ENCODE measurements at regions not wholly inside any gene's neighbourhood (a gene's known extent, or its start where the extent isn't known, plus 50 kb on each side); places are given as distances from the start of the nearest gene placed in this dataset.

- Histone ChIP-seq H3K4me3 (no peak overlapping the region), H3K27me3 (no peaks in the 10 kb centered on the region), H3K4me1 (no peaks in the 10 kb centered on the region), H3K36me3 (no peaks in the 10 kb centered on the region), H3K27ac (peak overlapping the region in 1 of 4 donors; percentile 32), H3K9me3 (no peaks in the 10 kb centered on the region)
- peak; percentile 31 for ATAC-seq
- TF ChIP-seq POLR2A (IDR thresholded peaks at IDR 0.05): no peak
- TF ChIP-seq CTCF (IDR thresholded peaks at IDR 0.05): no peak
- 13 to 14% methylated on average over 3 of the region's 5 CpGs for WGBS, 2 donors (ENCODE audit: low coverage in 1 of 2)
These were observed 205.1 kb downstream of the ARL4C start for GRCh38 chr2:234291765-234292204.

- Histone ChIP-seq H3K36me3 (no peaks in the 10 kb centered on the region), H3K4me3 (no peak overlapping the region), H3K9me3 (no peaks in the 10 kb centered on the region), H3K4me1 (no peaks in the 10 kb centered on the region), H3K27me3 (no peaks in the 10 kb centered on the region), H3K27ac (peak overlapping the region in 1 of 4 donors; percentile 32)
- 89% methylated on average over 8 of the region's 10 CpGs; no CpG with 5 or more reads in 1 of the 2 donors for WGBS, 2 donors (ENCODE audit: low coverage in 1 of 2)
- ATAC-seq: no peak
- TF ChIP-seq POLR2A (IDR thresholded peaks at IDR 0.05) (no peak), EP300 (IDR thresholded peaks at IDR 0.05) (no peak), POLR2AphosphoS5 (IDR thresholded peaks at IDR 0.05) (no peak), CTCF (IDR thresholded peaks at IDR 0.05) (no peak)
These were observed 206.2 kb downstream of the ARL4C start for GRCh38 chr2:234290671-234291070.

GRCh38 chr2:234289834-234290590 is 206.9 kb downstream of the ARL4C start:
- WGBS, 2 donors (ENCODE audit: low coverage in 1 of 2): 80% methylated on average over 1 of the region's 3 CpGs
- H3K27ac ChIP-seq: peak overlapping the region in 1 of 4 donors; percentile 32
- no peak overlapping the region for H3K4me3 ChIP-seq
- ATAC-seq: no peak
- H3K36me3 ChIP-seq: no peaks in the 10 kb centered on the region
- no peaks in the 10 kb centered on the region for H3K9me3 ChIP-seq
- TF ChIP-seq EP300 (IDR thresholded peaks at IDR 0.05): no peak
- no peak for TF ChIP-seq POLR2AphosphoS5 (IDR thresholded peaks at IDR 0.05)
- TF ChIP-seq POLR2A (IDR thresholded peaks at IDR 0.05): no peak
- no peak for TF ChIP-seq CTCF (IDR thresholded peaks at IDR 0.05)
- no peaks in the 10 kb centered on the region for H3K4me1 ChIP-seq
- no peaks in the 10 kb centered on the region for H3K27me3 ChIP-seq

GRCh38 chr2:234288974-234289455 is 207.9 kb downstream of the ARL4C start:
- Histone ChIP-seq H3K36me3 (no peaks in the 10 kb centered on the region), H3K9me3 (no peaks in the 10 kb centered on the region), H3K4me3 (no peak overlapping the region), H3K27ac (no peak overlapping the region), H3K27me3 (no peaks in the 10 kb centered on the region), H3K4me1 (no peaks in the 10 kb centered on the region)
- peak; percentile 56 for ATAC-seq
- TF ChIP-seq CTCF (IDR thresholded peaks at IDR 0.05): peak; percentile 20 to 75 (median 70)
- no peak for TF ChIP-seq POLR2A (IDR thresholded peaks at IDR 0.05)
- no peak for TF ChIP-seq POLR2AphosphoS5 (IDR thresholded peaks at IDR 0.05)
- WGBS, 2 donors (ENCODE audit: low coverage in 1 of 2): 34 to 44% methylated on average over 6 to 13 of the region's 13 CpGs

- Histone ChIP-seq H3K27ac (no peak overlapping the region), H3K4me3 (no peak overlapping the region), H3K27me3 (no peaks in the 10 kb centered on the region), H3K4me1 (no peaks in the 10 kb centered on the region), H3K36me3 (no peaks in the 10 kb centered on the region), H3K9me3 (no peaks in the 10 kb centered on the region)
- ATAC-seq: no peak
- WGBS, 2 donors (ENCODE audit: low coverage in 1 of 2): 96 to 100% methylated on average over 1 to 3 of the region's 3 CpGs
- no peak for TF ChIP-seq EP300 (IDR thresholded peaks at IDR 0.05)
- TF ChIP-seq POLR2AphosphoS5 (IDR thresholded peaks at IDR 0.05): no peak
- TF ChIP-seq CTCF (IDR thresholded peaks at IDR 0.05): no peak
- TF ChIP-seq POLR2A (IDR thresholded peaks at IDR 0.05): no peak
These were observed 209.2 kb downstream of the ARL4C start for GRCh38 chr2:234287650-234288049.

Measured in gastroesophageal sphincter (tissue), 4 donors.